GM23338 (cell line): ENCODE measurements at regions not wholly inside any gene's neighbourhood (a gene's known extent, or its start where the extent isn't known, plus 50 kb on each side); places are given as distances from the start of the nearest gene placed in this dataset.

Experiments used
- ETS1 ChIP-seq: IDR thresholded peaks from 2 replicates; pipeline ENCODE4 v1.6.1; 2016; ENCODE audit warnings: antibody characterized with exemption
- EZH2phosphoT487 ChIP-seq: fragments of 200-600 bp; sonication (generic); IDR thresholded peaks from one replicate; pipeline ENCODE4 v1.8.1; 2018; ENCODE audit warnings: antibody characterized with exemption; ENCODE audit not compliant: unreplicated experiment
- NANOG ChIP-seq: IDR thresholded peaks from 2 replicates; pipeline ENCODE4 v1.6.1; 2016; ENCODE audit warnings: antibody characterized with exemption, borderline replicate concordance
- ZNF462 ChIP-seq: fragments of 250-450 bp; sonication (Bioruptor Pico); IDR thresholded peaks from 2 replicates; pipeline ENCODE4 v1.5.0; 2020; ENCODE audit warnings: mild to moderate bottlenecking, moderate library complexity
- TF ChIP-seq, protein P1 (sequence below): IDR thresholded peaks from one replicate; pipeline ENCODE4 v1.6.1; 2018; ENCODE audit warnings: antibody characterized with exemption; ENCODE audit not compliant: unreplicated experiment

DNA sequence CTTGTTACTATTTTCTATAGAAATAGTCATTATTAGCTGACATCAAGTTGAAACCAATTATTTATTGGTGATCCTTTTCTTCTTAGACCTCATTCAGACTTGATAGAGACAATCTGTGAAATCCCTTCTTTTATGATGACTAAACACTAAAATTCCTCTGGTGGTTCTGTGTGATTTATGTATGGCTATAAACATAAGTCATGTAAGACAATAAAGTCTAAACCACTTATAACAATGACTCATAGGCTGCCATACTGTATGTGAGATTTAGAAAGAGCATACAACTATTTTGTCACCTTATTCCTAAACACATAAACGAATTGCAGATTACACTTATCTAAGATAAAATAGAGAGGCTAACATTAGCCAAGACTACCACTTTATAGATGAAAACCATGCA, 101.1 kb upstream of the PRR32 start (continued):
- no peak for TF ChIP-seq ZNF462 (CRISPR knock-in tag)
- no peak for TF ChIP-seq NANOG
- TF ChIP-seq, protein P1, sequence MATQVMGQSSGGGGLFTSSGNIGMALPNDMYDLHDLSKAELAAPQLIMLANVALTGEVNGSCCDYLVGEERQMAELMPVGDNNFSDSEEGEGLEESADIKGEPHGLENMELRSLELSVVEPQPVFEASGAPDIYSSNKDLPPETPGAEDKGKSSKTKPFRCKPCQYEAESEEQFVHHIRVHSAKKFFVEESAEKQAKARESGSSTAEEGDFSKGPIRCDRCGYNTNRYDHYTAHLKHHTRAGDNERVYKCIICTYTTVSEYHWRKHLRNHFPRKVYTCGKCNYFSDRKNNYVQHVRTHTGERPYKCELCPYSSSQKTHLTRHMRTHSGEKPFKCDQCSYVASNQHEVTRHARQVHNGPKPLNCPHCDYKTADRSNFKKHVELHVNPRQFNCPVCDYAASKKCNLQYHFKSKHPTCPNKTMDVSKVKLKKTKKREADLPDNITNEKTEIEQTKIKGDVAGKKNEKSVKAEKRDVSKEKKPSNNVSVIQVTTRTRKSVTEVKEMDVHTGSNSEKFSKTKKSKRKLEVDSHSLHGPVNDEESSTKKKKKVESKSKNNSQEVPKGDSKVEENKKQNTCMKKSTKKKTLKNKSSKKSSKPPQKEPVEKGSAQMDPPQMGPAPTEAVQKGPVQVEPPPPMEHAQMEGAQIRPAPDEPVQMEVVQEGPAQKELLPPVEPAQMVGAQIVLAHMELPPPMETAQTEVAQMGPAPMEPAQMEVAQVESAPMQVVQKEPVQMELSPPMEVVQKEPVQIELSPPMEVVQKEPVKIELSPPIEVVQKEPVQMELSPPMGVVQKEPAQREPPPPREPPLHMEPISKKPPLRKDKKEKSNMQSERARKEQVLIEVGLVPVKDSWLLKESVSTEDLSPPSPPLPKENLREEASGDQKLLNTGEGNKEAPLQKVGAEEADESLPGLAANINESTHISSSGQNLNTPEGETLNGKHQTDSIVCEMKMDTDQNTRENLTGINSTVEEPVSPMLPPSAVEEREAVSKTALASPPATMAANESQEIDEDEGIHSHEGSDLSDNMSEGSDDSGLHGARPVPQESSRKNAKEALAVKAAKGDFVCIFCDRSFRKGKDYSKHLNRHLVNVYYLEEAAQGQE, result no peak
- no peak for TF ChIP-seq ETS1
- no peak for TF ChIP-seq EZH2phosphoT487
